ENCODE measurements at regions not wholly inside any gene's neighbourhood (a gene's known extent, or its start where the extent isn't known, plus 50 kb on each side); places are given as distances from the start of the nearest gene placed in this dataset.

GRCh38 chr6:92124200-92124651, 1295.1 kb downstream of the EPHA7 start:
- Mint-ChIP-seq H3K27ac (no peak overlapping the region), H3K4me1 (peaks cover 19% of the 10 kb centered on the region), H3K36me3 (no peaks in the 10 kb centered on the region), H3K4me3 (no peak overlapping the region), H3K27me3 (ENCODE audit: low read depth in 3 of 3) (peaks cover 0 to 2% (median 0%) of the 10 kb centered on the region in 3 donors), H3K9me3 (peaks cover 0 to 3% (median 0%) of the 10 kb centered on the region in 7 donors)
- peak in 1 of 3 donors; percentile 23 for DNase-seq
- intact Hi-C loops (cut with micrococcal nuclease): no loop called here
- Histone ChIP-seq H3K36me3 (replicated peaks in 1 of 2; ENCODE audit: control insufficient read depth in 1 of 2, insufficient read depth in 2 of 2, low read length in 2 of 2) (no peaks in the 10 kb centered on the region), H3K27ac (ENCODE audit: low read depth in 1 of 2, low read length in 2 of 2) (no peak overlapping the region), H3K27me3 (ENCODE audit: control insufficient read depth in 2 of 2, insufficient read depth in 2 of 2, low read length in 2 of 2) (no peaks in the 10 kb centered on the region), H2AFZ (ENCODE audit: insufficient read depth, low read depth, low read length, poor library complexity, severe bottlenecking) (peak overlapping the region; percentile 41), H3K4me1 (ENCODE audit: control insufficient read depth in 1 of 2, insufficient read depth in 2 of 2, low read length in 2 of 2) (peaks cover 9 to 12% of the 10 kb centered on the region in 2 donors), H3K79me2 (ENCODE audit: insufficient read depth, low read length) (no peaks in the 10 kb centered on the region), H3K9me3 (replicated peaks in 1 of 2; ENCODE audit: control insufficient read depth in 1 of 2, insufficient read depth in 1 of 2, low read length in 2 of 2) (no peaks in the 10 kb centered on the region), H3K4me2 (replicated peaks; ENCODE audit: extremely low read depth, low read length, poor library complexity, severe bottlenecking) (no peak overlapping the region), H3K9ac (ENCODE audit: insufficient read depth, low read length, poor library complexity, severe bottlenecking) (no peak overlapping the region), H3K4me3 (replicated peaks in 1 of 3; ENCODE audit: low read depth in 2 of 3, low read length in 3 of 3) (no peak overlapping the region), H4K20me1 (ENCODE audit: insufficient read depth, low read length) (no peaks in the 10 kb centered on the region)
- WGBS (ENCODE audit: insufficient coverage): 14% methylated on average over 4 of the region's 7 CpGs
- no peak for TF ChIP-seq CTCF (IDR thresholded peaks at IDR 0.05)

GRCh38 chr6:92122746-92123145, 1296.6 kb downstream of the EPHA7 start:
- Histone ChIP-seq H3K27me3 (ENCODE audit: control insufficient read depth in 2 of 2, insufficient read depth in 2 of 2, low read length in 2 of 2) (no peaks in the 10 kb centered on the region), H3K79me2 (ENCODE audit: insufficient read depth, low read length) (no peaks in the 10 kb centered on the region), H3K9me3 (replicated peaks in 1 of 2; ENCODE audit: control insufficient read depth in 1 of 2, insufficient read depth in 1 of 2, low read length in 2 of 2) (no peaks in the 10 kb centered on the region), H3K36me3 (replicated peaks in 1 of 2; ENCODE audit: control insufficient read depth in 1 of 2, insufficient read depth in 2 of 2, low read length in 2 of 2) (no peaks in the 10 kb centered on the region), H2AFZ (ENCODE audit: insufficient read depth, low read depth, low read length, poor library complexity, severe bottlenecking) (no peak overlapping the region), H3K4me3 (replicated peaks in 1 of 3; ENCODE audit: low read depth in 2 of 3, low read length in 3 of 3) (no peak overlapping the region), H3K9ac (ENCODE audit: insufficient read depth, low read length, poor library complexity, severe bottlenecking) (no peak overlapping the region), H3K27ac (ENCODE audit: low read depth in 1 of 2, low read length in 2 of 2) (no peak overlapping the region), H3K4me1 (ENCODE audit: control insufficient read depth in 1 of 2, insufficient read depth in 2 of 2, low read length in 2 of 2) (peaks cover 4 to 6% of the 10 kb centered on the region in 2 donors), H4K20me1 (ENCODE audit: insufficient read depth, low read length) (no peaks in the 10 kb centered on the region), H3K4me2 (replicated peaks; ENCODE audit: extremely low read depth, low read length, poor library complexity, severe bottlenecking) (no peak overlapping the region)
- H3K27ac Mint-ChIP-seq: no peak overlapping the region
- TF ChIP-seq CTCF (IDR thresholded peaks at IDR 0.05): peak; percentile 25
- peaks cover 12% of the 10 kb centered on the region for H3K4me1 Mint-ChIP-seq
- peaks cover 0 to 3% (median 0%) of the 10 kb centered on the region in 7 donors for H3K9me3 Mint-ChIP-seq
- no peak for DNase-seq
- H3K27me3 Mint-ChIP-seq (ENCODE audit: low read depth in 3 of 3): peaks cover 0 to 2% (median 0%) of the 10 kb centered on the region in 3 donors
- H3K36me3 Mint-ChIP-seq: no peaks in the 10 kb centered on the region
- no CpG with 5 or more reads among the region's 3 CpGs for WGBS (ENCODE audit: insufficient coverage)
- intact Hi-C loops (cut with micrococcal nuclease): no loop called here
- no peak overlapping the region for H3K4me3 Mint-ChIP-seq
